ENCODE measurements at regions not wholly inside any gene's neighbourhood (a gene's known extent, or its start where the extent isn't known, plus 50 kb on each side); places are given as distances from the start of the nearest gene placed in this dataset.
A peak's percentile ranks its signal among the peaks of the same experiment; 100 is the strongest.
"Not testable (repeated sequence)": the region's sequence is repeated elsewhere in the genome, so short reads cannot be mapped to it uniquely, and the experiment has no call there.

DNA sequence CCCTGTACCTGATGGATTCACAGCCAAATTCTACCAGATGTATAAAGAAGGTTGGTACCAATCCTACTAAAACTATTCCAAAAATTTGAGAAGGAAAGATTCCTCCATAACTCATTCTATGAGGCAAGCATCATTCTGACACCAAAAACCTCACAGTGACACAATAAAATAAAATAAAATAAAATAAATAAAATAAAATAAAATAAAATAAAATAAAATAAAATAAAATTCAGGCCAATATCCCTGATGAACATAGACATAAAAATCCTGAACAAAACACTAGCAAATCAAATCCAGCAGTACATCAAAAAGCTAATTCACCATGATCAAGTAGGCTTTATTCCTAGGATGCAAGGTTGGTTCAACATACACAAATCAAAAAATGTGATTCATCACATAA, 108.1 kb downstream of the PROX1 start:
- DNase-seq (ENCODE audit: low spot score) = not testable (repeated sequence)

DNA sequence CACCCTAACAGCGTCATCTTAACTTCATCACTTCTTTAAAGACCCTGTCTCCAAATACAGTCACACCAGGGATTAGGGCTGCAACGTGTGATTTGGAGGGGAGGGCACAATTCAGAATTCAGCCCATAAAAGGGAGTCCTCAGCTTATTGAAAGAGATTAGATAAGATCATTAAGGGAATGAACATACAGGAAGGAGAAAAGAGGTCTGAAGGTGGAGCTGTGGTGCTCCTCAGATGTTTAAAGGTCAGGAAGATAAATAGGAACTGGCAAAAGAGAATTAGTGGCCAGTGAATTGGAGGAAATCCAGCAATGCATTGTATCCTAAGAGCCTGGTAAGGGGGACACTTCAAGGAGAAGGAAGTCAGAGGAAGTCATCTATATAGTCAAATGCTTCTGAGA, 113.5 kb downstream of the PROX1 start:
- no peak for DNase-seq (ENCODE audit: low spot score)

DNA sequence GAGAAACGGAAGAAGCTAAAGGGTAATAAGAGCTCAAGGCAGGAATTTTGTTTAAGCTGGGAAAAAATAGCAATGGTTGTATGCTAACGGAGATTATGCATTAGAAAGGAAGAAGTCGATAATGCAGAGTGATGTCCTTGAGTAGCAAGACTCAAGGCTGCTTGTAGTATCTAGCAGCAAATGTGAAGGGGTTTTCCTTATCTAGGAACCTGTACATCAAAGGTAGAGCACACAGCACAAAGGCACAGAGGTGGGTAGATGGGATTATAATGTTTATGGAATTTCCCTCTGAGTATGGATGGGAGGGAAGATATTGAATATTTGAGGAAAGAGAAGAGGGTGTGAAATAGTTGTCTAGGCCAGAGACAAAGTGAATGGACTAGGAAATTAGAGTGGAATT, 114.1 kb downstream of the PROX1 start:
- no peak for DNase-seq (ENCODE audit: low spot score)

DNA sequence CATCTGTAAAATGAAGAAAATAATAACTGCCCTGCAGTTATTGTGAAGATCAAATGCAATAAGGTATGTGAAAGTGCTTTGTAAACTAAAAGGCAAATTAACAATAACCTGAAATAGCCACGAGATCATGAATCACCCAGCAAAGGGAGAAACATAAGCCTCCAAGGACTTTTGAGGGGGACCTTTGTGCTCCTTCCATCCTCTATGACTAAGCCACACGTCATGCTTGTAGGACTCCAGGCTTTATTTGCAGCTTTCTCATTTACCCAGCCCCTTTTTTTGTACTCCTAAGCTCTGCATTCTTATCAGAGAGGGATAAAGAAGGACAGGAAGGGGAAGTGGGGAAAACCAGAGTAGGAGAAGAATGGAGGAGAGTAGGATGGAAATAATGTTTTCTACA, 115.1 kb downstream of the PROX1 start:
- DNase-seq (ENCODE audit: low spot score) = no peak

DNA sequence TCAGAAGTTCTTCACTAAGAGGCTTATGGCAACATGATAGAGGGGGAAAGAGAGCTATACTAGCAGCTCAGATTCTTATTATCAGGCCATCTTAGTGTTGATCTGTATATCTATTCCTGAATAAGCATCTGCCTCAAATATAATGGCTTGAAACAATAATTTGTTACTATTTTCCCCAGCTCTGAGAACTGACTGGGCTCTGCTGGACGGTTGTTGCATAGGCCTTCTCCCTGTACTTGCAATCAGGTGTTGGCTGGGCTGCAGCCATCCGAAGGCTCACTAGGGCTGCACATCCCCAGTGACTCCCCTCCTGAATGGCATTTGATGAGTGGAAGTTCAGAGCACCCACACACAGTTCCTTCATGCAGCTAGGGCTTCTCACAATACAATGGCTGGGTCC, 116.0 kb downstream of the PROX1 start:
- DNase-seq (ENCODE audit: low spot score) = no peak

DNA sequence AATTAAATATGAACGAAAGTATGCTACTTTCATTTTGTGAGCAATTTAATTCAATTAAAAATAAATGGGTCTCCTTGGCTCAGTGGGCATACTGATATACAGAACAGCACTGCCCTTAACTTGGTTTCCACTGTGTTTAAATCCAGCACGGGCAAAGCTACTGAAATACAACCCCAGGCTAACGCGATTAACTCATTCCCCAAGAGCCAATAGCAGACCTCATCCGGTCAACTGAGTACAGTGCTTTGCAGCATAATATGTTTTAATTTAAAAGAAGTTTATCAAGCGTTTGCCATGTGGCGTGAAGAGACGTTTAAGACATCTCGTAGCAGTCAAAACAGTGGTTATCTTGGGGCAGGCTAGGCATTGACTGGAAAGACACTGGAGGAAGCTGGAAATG, 118.6 kb downstream of the PROX1 start:
- DNase-seq (ENCODE audit: low spot score) = no peak

DNA sequence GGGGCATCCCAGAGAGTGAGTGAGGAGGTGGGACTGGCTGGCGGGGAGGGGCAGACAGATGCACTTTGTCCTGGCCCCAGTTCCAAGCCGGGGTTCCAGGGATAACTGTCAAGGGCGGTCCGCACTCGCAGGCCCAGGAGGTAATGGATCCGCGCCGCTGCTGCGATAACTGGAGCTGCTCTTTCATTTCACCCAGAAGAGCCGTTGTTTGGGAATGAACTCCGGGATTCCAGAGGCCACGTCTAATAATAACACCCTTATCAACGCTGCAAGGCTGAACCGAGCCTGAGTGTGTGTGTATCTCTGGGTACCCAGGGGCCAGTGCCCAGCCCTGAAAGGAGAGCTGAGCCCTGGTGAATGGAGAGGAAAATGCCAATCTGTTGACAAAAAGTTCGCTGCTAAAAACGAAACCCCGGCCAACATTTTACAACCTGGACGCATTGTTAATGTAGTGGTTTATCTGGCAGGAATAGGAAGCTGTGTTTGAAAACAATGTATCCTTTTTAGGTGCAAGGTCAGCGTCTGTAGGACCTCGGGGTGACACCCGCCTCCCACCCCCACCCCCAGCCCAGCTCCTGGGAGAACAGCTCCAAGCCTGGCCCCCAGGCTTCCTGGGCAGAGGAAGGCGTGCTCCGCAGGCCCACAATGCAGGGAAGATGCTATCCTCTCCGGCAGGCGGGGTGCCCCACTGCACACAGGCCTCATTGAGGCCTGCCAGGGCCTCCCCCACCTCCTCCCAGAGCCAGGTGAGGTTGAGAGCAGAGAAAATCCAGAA, 119.7 kb downstream of the PROX1 start:
- DNase-seq (ENCODE audit: low spot score) = no peak

DNA sequence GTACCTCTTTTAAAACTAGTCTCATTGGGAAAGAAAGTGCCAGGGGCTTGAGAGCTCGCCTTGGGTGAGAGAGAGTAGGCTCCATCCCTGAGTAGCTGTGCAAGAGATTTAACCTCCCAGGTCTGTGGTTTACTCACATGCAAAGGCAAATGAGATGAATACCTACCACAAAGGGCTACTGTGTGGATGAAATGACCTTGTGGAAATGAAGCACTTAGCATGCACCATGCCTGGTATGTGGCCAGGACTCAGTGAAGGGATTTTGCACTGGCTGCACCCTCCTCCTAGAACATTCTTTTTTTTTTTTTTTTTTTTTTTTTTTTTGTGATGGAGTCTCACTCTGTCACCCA, 120.3 kb downstream of the PROX1 start:
- DNase-seq (ENCODE audit: low spot score) = no peak

DNA sequence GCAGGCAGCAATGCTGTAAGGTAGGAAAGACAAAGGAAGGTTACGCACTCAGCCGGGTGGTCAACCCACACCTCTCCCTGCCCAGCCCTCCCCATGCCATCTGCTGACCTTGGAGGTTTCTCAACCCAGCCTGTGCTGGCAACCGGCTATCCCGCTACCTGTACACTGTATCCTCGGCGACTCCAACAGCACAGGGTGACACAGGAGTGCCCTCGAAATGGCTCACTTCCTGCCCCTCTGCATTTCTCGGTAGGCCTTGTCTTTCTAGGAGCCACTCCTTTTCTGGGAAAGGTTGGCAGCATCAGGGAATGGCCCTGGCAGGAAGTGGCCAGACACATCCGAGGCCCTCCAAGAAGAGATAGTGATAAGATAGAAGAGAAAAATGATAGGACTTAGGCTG, 124.0 kb downstream of the PROX1 start:
- no peak for DNase-seq (ENCODE audit: low spot score)

DNA sequence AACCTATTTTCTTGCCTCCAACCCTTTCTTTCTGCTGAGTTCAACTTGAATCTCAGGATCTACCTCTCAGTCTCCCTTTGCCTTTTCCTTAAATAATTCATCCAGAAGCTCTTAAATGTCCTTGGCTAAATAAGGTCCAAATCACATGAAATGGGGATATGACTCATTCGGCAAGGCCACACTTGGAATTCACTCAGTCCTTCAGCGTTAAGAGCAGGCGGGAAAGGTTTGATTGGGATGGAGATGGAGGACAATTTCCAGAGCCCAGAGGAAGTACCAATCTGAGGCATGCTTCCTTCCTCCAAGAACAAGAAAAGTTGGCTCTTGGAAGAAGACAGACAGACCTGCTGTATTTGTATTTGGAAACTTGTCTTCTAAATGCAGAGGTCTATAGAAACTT, 128.5 kb downstream of the PROX1 start:
- no peak for DNase-seq (ENCODE audit: low spot score)

DNA sequence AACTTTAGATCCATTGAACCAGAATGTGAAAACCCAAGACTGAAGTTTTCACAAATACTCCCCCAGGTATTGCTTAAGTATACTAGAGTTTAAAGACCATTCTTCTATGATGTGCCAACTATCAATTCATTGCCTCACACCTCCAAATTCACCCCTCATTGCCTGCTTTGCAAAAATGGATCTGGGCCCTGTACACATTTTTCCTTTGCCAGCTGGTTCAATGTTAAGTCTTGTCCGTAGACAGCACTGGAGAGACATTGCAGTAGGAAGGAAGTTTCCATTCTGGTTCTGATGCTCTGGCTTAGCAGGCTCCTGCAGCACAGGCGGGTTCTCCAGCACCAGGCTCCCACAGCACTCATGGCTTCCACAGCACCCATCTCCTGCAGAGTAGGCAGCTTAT, 130.0 kb downstream of the PROX1 start:
- DNase-seq (ENCODE audit: low spot score) = no peak

DNA sequence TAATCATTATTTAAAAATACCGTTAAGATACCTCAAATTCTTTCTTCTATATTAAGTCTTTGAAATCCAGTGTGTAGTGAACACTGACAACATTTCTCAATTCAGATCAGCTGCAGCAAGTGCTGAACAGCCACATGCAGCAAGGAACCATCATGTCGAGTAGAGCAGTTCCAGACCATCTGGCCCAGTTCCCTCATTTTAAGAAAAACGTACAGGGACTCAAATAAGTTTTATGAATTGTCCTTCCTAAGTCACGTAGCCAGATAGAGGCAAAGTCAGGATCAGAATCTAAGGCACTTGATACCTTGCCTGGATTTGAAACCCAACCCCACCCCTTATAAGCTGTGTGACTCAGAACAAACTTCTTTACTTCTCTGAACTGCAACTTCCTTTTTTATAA, 132.4 kb downstream of the PROX1 start:
- no peak for DNase-seq (ENCODE audit: low spot score)

DNA sequence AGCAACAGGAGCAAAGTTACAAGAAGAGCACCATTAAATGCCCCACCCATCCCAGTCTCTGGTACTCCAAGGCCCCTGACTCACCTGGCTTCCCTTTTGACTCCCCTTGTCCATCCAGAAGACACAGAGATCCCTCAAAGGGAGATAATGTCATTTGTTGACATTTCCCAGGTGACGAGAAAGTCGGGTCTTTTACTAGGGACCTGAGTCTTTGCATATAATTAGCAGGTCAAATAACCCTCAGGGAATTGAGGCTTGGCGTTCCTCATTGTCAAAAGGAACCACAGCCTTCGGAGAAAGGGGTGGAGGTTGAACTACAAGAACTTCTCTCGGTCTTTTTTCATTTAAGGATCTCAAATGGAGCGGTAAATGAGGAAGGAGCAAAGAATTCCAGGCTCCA, 133.2 kb downstream of the PROX1 start:
- DNase-seq (ENCODE audit: low spot score) = no peak

DNA sequence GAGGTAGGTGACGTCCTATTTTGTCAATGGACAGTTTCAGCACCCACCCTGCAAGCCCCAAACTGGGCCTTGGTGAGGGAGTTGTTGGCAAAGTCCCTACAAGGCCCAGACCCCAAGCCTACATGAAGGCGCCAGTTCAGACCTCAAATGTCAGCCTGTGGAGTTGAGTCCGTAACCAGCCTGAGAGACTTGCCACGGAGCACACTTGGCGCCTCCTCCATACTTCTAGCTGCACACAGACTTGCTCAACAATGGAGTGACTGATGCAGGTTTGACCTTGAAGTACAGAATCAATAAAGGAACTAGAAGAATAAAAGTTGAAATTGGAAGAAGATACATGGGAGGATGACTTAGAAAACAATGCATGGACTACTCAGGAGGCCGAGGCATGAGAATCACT, 134.3 kb downstream of the PROX1 start:
- no peak for DNase-seq (ENCODE audit: low spot score)

DNA sequence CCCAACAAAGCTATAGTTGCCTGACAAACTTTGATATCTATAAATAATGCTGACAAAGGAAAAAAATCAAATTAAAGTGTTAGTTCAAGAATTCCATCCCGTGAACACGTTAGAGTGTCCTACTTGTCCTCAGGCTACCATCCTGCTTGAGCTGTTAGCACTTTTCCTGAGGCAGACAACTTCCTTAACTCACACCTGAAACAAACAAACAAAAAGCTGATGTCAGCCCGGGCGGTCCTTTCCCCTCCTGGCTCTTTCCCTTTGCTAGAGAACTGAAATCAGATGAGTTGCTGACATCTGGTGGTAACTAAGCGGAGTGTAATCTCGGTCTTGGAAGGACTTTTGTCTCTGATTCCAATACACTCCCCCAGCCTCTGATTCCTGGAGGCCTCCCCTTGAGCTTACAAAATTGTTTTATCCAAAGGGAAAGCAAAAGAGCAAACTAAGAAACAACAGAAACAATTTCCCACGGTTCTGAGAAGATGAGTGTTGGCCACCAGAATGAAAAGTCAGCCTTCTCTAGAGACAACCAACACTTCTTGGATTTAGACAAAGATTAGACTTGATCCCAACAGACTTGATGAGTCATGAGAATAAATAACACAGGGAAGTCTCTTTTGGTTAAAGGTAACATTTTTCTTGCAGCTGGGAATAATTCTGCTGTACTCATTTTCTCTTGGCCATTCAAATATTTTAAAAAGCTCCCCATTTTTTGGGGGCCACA, 135.4 kb downstream of the PROX1 start:
- DNase-seq (ENCODE audit: low spot score) = peak; percentile 7

DNA sequence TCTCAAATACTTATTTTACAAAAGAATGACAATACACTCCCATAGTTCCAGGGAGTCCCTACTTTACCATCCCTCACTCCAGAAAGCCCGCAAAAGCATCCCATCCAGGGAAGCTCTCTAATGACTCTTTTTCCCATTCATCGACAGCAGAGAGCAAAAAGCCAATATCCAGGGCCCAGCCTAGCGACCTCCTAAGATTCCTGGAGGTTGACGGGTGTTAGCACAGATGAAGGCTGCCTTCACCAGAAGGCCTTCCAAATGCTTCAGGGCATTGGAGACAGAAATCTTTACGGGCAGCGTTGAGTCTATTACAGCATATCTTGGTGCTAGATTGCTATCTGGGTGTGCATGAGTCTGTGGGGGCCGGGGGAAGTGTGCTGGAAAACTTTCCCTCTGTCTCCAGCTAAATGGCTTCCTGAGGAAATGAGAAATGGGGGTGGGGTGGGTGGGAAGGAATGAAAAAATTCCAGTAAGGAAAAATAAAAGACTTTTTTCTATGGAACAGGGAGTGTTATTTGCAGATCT, 136.6 kb downstream of the PROX1 start:
- DNase-seq (ENCODE audit: low spot score) = no peak

DNA sequence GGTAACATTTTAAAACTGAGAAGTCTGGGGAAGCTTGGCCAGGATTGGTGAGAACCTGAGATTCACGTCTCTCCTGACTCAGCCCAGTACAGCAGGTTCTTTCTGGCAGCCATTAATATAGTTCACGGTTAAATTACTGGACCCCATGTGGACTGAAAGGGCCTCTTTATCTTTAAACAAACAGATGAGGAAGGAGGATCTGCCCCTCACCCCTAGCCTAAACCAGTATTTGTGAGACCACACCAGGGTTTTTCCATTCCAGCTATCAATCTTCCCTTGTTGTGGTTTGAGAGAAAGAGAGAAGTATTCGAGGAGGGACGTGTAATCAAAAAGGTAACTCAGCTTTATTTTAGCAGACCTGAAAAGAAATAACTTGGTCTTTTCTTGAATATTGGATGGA, 137.1 kb downstream of the PROX1 start:
- no peak for DNase-seq (ENCODE audit: low spot score)

DNA sequence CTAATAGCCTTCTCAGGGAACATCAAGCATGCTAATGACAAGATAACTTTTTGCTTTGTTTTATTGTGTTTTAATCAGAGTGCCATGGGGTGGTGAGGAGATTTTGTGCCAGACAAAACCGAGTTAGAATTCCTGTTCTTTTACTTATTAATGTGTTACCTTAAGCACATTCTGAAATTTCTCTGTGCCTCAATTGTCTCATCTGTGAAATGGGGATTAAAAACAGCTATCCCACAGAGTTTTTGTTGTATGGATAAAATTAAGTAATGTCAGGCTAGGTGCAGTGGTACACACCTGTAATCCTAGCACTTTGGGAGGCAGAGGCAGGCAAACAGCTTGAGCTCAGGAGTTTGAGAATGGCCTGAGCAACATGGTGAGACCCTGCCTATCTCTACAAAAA, 138.0 kb downstream of the PROX1 start:
- no peak for DNase-seq (ENCODE audit: low spot score)

DNA sequence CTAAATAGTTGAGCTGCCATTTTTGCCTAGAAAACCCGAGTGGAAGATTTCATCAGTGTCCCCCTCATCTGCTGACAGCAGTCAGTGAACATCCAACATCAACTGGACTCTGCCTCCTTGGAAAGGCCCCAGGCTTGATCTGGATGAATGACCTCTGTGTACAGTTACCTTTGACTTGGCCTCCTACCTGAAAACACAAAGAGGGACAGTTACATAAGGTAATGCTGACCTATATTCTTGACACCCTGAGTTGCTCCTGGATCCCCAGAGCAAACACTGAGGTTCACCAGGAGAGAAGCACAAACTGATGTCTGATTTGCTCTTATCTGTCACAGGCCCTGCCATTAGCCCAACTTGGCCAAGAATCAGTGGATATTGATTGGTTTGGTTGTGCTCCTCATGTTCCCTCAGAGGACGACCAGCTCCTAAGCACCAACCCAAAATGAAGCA, 138.9 kb downstream of the PROX1 start:
- DNase-seq (ENCODE audit: low spot score) = no peak

DNA sequence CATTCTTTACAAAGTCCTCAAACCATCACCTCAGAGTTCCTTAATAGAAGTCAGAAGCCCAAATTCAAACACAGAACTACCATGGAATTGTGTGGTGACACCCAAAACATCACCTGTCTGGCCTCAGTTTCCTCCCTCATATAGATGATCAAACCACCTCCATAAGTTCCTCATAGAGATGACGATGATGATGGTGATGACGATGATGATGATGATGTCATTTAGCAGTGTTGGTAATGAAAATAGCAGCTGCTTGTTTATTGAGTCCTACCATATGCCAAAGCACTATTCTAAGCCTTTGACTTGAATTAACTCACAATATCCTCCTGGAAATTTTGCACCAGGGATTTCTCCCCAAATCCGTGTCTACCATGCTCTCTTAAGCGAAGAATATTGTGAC, 139.9 kb downstream of the PROX1 start:
- DNase-seq (ENCODE audit: low spot score) = no peak

DNA sequence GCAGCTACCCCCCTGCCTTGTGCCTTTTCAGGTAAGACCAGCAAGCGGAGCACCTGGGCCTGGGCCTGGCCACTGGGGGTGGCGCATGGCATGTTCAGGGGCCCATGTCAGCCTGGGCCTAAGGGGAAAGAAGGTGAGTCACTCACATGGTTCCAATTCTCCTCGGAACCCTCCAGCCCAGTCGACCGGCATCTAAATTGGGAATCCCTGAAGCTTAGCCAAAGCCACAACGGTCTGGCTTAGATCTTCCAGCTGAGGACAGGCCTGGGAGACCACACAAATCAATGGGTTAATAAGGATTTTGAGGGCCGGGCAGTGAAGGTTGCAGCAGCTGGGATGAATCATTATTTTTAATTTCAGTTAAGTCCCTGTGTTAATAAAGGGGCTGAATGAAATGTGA, 145.1 kb upstream of the SMYD2 start:
- no peak for DNase-seq (ENCODE audit: low spot score)

DNA sequence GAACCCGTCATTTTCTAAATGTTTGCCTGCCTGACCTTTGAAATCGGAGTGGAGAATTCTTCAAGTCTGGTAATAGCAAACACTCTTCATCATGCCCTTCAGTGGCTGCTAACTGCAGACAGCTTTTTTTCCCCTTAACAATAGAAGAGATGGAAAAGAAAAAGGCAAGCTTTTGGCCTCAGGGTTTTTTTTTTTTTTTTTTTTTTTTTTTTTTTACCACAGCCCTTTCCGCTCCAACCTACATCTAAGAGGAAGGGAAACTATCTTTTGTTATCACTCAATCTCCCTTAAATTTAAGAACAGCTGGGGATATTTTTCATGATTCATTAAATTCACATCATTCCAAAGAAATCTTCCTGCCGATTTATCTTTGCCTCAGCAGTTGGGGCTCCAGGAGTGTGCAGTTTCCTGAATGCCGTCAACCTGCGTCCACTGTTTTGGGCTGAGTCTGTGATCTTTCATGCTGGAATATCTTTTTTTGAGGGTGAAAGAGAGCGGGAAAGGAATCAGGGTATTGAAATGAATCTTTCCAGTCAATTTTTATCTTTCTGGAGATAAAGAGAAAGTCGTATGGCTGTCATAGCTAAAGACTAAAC, 144.5 kb upstream of the SMYD2 start:
- DNase-seq (ENCODE audit: low spot score) = no peak

DNA sequence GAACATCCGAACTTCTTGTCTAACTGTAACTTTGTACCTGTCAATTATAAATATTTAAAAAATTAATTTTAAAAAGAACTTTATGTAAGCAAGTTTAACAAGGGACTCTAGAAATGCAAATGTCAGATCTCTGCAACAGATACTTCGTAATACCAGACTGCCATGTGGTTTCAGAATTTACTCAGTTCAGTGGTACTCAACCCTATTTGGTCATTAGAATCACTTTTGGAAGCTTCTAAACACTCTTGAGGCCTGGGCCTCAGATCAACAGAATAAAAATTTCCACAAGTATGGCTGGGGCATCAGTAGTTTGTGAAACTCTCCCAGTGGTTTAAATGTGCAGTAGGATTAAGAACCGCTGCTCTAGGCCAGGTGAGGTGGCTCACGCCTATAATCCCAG, 139.5 kb upstream of the SMYD2 start:
- DNase-seq (ENCODE audit: low spot score) = no peak

Data from CD4-positive, alpha-beta T cell treated with Interleukin-15 for 4 hours (primary cell).